ENCODE measurements at regions not wholly inside any gene's neighbourhood (a gene's known extent, or its start where the extent isn't known, plus 50 kb on each side); places are given as distances from the start of the nearest gene placed in this dataset.

DNA sequence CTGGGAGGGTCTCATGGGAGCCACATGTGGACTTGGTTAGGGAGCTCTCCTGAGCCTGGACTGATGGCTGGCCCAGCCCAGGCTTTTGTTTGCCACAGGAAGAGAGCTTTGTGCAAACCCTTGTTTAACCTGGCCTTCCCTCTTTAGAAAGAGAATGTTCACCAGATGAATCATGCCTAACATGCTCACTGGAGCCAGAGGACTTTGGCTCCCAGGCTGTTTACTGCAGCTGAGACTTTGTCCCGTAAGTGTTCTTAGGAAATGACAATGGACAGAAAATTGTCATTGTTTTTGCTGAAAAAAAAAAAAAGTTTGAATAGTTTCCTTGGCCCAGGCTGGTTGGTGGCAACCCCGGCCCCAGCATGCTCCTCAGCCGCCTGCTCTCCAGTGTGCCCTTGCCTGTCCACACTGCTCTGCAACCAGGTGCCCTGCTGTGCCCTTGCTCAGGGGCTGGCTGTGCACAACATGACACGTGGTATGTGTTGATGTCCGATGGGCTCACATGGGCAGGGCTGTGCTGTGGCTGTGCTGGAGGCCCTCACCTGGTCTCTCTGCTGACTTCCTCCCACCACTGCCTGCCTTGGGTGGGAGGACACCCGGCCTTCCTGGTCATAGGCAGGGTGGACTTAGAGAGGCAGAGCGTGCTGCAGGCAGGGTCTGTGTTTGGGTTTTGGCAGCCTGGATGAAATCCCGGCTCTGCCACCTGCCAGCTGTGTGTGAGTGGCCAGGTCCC lies 215.3 kb upstream of the ZNF32 start:
- Histone ChIP-seq H3K27ac (peak overlapping the region in 2 of 8 donors; percentile 22 to 50), H3K36me3 (no peaks in the 10 kb centered on the region), H3K27me3 (replicated peaks in 1 of 7) (no peaks in the 10 kb centered on the region), H3K4me1 (no peaks in the 10 kb centered on the region), H3K9me3 (no peaks in the 10 kb centered on the region), H3K4me3 (no peak overlapping the region)
- no peak for DNase-seq
- intact Hi-C loops (cut with DNase I; ENCODE audit: low total_unique reads), result no loop called here
- 87 to 94% (median 89%) methylated on average over 5 to 8 of the region's 8 CpGs for WGBS, 5 donors
- TF ChIP-seq POLR2A (IDR thresholded peaks at IDR 0.05) (no peak), POLR2AphosphoS5 (IDR thresholded peaks at IDR 0.05) (no peak)
- TF ChIP-seq, protein P1, sequence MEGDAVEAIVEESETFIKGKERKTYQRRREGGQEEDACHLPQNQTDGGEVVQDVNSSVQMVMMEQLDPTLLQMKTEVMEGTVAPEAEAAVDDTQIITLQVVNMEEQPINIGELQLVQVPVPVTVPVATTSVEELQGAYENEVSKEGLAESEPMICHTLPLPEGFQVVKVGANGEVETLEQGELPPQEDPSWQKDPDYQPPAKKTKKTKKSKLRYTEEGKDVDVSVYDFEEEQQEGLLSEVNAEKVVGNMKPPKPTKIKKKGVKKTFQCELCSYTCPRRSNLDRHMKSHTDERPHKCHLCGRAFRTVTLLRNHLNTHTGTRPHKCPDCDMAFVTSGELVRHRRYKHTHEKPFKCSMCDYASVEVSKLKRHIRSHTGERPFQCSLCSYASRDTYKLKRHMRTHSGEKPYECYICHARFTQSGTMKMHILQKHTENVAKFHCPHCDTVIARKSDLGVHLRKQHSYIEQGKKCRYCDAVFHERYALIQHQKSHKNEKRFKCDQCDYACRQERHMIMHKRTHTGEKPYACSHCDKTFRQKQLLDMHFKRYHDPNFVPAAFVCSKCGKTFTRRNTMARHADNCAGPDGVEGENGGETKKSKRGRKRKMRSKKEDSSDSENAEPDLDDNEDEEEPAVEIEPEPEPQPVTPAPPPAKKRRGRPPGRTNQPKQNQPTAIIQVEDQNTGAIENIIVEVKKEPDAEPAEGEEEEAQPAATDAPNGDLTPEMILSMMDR (IDR thresholded peaks at IDR 0.05 in 8 of 11, conservative IDR thresholded peaks at IDR 0.05 in 3 of 11), result no peak

DNA sequence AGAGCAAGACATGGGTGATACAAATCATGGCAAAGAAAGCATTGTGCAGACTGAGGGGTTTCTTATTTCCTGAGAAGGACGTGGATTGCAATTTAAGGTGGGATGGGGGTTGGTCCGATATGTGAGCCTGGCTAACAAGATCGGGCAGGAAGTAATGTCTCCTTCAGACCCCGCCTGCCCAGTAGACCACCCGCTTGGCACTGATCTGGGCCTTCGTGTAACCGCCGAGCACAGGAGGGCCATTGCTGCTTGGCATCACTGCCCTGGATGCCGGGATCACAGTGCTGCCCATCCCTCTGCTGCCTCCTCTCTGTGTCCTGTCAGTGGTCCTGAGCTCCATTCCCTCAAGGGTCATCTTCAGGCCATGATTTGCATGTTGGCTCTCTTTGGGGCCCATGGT lies 214.6 kb upstream of the ZNF32 start:
- DNase-seq, result no peak
- 92 to 97% (median 95%) methylated on average over 9 of the region's 9 CpGs for WGBS, 5 donors
- intact Hi-C loops (cut with DNase I; ENCODE audit: low total_unique reads), result no loop called here
- Histone ChIP-seq H3K27me3 (replicated peaks in 1 of 7) (no peaks in the 10 kb centered on the region), H3K9me3 (no peaks in the 10 kb centered on the region), H3K4me1 (no peaks in the 10 kb centered on the region), H3K4me3 (no peak overlapping the region), H3K27ac (peak overlapping the region in 4 of 8 donors; percentile 13 to 50 (median 26)), H3K36me3 (no peaks in the 10 kb centered on the region)
- TF ChIP-seq POLR2A (IDR thresholded peaks at IDR 0.05), result no peak
- TF ChIP-seq, protein P1 (IDR thresholded peaks at IDR 0.05 in 8 of 11, conservative IDR thresholded peaks at IDR 0.05 in 3 of 11), result no peak
- no peak for TF ChIP-seq POLR2AphosphoS5 (IDR thresholded peaks at IDR 0.05)

DNA sequence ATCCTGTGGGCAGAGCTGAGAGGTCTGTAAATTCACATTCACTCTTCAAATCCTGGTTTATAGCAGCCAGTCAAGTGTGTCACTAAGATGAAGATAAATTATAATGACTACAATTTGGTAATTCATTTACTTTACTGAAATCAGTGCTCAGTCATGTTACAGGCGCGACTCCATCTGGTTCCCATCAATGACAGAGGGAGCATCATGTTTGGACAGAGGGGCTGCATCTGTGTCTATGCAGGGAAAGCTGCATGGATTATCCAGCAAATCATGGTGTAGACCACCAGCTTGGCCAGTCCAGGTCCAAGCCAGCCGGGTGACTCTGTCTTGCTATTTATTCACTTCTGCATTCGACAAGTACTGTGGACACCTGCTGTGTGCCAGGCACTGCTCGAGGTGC lies 214.1 kb upstream of the ZNF32 start:
- no peak for DNase-seq
- H3K27ac ChIP-seq, result peak overlapping the region in 2 of 8 donors; percentile 31 to 50
- H3K27me3 ChIP-seq (replicated peaks in 1 of 7), result no peaks in the 10 kb centered on the region
- 84 to 93% (median 89%) methylated on average over 5 of the region's 5 CpGs for WGBS, 5 donors
- intact Hi-C loops (cut with DNase I; ENCODE audit: low total_unique reads), result no loop called here
- no peaks in the 10 kb centered on the region for H3K4me1 ChIP-seq
- H3K9me3 ChIP-seq, result no peaks in the 10 kb centered on the region
- H3K4me3 ChIP-seq, result no peak overlapping the region
- TF ChIP-seq POLR2A (IDR thresholded peaks at IDR 0.05) (no peak), POLR2AphosphoS5 (IDR thresholded peaks at IDR 0.05) (no peak)
- TF ChIP-seq, protein P1 (IDR thresholded peaks at IDR 0.05 in 8 of 11, conservative IDR thresholded peaks at IDR 0.05 in 3 of 11), result no peak
- H3K36me3 ChIP-seq, result no peaks in the 10 kb centered on the region

DNA sequence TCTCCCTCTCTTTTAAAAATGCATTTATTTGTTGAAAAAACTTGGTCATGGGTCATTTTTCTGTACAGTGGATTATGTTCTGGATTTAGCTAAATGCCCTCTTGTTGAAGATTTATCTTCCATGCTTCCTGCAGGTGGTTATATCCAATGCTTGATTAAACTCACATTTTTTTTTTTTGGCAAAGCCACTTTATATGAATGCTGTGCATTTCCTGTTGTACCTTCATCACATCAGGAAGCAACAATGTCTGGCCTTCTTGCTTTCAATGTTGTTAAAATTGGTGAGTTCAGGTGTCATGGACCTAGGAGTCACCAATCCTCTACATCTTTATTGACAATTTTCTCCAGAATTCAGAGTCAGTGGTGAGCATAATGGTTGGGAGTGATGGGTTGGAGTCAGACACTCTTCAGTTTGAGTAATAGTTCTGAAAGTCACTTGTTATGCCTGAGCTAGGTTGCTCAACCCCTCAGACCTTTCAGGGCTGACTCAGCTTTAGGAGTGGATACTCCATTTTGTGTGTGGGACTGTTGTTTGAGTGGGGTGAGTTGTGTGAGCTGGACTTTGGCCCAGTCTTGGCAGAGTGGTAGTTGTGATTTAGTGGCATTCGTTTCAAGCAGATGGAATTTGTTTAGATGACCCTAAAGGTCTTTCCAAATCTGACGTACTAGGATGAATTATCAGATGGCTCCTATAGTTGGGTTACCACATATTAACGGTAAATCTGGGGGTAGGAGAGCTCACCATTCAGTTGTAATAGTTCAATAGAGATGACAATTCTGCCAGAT lies 213.5 kb upstream of the ZNF32 start:
- Histone ChIP-seq H3K27me3 (replicated peaks in 1 of 7) (no peaks in the 10 kb centered on the region), H3K27ac (peak overlapping the region in 1 of 8 donors; percentile 50), H3K9me3 (no peaks in the 10 kb centered on the region), H3K4me1 (no peaks in the 10 kb centered on the region), H3K4me3 (no peak overlapping the region), H3K36me3 (no peaks in the 10 kb centered on the region)
- no peak for DNase-seq
- intact Hi-C loops (cut with DNase I; ENCODE audit: low total_unique reads), result no loop called here
- TF ChIP-seq POLR2A (IDR thresholded peaks at IDR 0.05) (no peak), POLR2AphosphoS5 (IDR thresholded peaks at IDR 0.05) (no peak)
- TF ChIP-seq, protein P1 (IDR thresholded peaks at IDR 0.05 in 8 of 11, conservative IDR thresholded peaks at IDR 0.05 in 3 of 11), result no peak
- WGBS, 5 donors, result 64 to 82% (median 76%) methylated on average over 3 of the region's 3 CpGs
